ENCODE measurements at regions not wholly inside any gene's neighbourhood (a gene's known extent, or its start where the extent isn't known, plus 50 kb on each side); places are given as distances from the start of the nearest gene placed in this dataset.

- no peak for TF ChIP-seq POLR2A (IDR thresholded peaks at IDR 0.05)
- TF ChIP-seq EP300 (IDR thresholded peaks at IDR 0.05), result no peak
- TF ChIP-seq CTCF (IDR thresholded peaks at IDR 0.05), result no peak
Observed at GRCh38 chr18:77872166-77872565, 622.5 kb downstream of the GALR1 start.
